DMS153 (cell line): ENCODE measurements at regions not wholly inside any gene's neighbourhood (a gene's known extent, or its start where the extent isn't known, plus 50 kb on each side); places are given as distances from the start of the nearest gene placed in this dataset.

ENCODE experiments used
- DNase-seq: peaks from one replicate; lab custom pipeline; 2025; lab: John Stamatoyannopoulos, UW

DNA sequence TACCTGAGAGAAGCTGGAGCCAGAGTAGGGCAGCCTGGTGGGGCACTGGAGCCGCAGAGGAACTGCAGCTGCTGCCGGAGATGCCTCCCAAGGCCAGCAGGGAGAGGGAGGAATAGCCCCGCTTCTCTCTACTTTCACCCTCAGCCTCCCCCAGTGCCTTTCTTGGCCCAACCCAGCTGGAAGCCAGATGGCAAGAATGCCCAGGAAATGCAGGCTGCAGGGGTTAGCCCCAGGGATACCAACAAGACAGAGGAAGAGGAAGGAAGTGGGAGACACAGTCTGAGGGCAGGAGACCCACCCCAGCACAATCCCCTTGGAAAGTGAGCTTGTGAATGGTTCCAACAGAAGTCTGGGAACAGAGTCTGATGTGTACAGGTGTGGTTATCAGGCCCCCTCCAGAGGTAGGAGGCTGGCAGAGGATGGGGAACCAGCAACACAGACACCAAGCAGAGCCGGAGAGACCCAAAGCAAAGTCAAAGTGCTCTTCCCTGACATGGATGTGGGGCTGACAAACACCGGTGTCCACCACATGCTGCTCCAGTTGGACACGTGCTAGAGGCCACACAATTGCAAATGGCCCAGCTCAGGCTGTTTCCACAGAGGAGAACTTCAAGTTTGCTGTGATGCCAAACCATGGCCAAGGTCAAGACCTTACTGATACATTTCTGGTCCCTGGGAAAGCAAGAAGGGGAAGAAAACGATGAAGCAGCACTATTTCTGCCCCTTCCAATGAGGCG lies 418.8 kb upstream of the PROK2 start:
- no peak for DNase-seq

DNA sequence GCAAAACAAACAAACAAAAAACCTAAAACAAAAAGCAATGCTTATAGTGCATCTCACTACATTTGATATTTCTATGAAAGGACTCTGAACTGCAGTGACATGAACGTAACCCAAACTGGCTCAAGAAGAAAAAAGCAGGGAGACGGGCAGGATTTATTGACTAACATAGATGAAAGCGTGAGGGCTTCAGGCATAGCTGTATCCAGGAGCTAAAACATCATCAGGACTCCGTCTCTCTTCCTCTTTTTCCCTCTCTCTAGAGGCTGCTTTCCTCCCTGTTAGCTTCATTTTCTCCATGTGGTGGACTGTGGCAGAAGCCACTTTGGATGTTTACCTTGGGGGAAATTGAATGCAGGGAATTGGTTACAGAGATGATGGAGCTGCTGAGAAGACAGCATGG lies 418.2 kb upstream of the PROK2 start:
- DNase-seq, result no peak

DNA sequence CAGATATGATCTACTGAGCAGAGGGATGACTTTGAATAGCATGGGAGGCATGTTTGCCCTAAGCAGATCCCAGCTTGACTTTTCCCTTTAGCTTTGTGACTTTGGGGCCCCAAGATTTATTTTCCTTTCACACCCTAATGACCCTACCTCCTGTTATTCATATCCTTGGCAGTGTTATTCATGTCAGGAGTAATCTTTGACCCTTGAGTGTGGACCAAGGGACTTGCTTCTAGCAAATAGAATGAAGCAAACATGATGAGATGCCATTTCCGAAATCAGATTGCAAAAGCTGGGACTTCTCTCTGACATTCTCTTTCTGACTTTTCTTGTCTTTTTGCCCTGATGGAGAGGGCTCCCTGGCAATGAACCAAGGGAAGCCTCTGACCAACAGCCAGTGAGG lies 415.4 kb upstream of the PROK2 start:
- DNase-seq, result no peak

DNA sequence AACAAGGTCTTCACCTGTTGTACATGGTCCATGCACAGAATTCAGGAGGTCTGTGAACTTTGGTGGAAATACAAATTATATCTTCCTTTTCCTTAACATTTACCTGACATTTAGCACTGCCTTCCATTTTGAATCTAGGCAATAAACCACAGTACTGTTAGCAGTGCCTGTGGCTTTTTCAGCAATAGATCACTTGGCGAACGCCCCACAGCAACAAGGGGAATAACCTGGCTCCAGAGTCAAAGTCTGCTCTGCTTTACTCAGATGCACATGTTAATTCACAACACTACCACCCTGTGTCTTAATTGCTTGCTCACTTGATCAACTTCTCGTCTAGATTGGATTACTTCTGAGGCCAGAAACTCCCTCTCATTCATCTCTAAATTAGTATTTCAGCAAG lies 414.6 kb upstream of the PROK2 start:
- DNase-seq, result no peak

DNA sequence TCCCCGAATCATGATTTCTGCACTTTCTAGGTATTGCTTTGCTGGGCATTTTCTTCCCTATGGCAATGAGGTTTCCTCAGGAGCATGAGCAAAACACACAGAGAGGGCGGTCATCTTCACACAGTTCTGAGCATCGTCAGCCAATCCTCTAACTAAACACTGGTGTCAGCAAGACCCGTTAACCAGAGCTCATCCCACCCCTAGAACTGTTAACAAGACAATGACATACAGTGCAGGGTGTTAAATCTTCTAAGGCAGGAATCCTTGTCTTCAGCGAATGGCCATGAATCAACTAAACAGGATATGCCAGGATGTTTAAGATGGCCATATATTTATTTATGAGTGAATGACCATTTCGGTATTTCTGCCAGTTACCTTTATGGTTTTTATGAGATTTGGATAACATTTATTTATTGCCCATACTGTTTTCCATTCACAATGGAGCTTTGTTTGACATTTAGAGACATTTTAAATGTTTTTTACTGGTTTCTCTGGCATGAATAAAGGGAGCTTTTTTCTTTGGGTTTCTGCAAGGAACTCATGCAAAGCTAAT lies 411.5 kb upstream of the PROK2 start:
- no peak for DNase-seq

DNA sequence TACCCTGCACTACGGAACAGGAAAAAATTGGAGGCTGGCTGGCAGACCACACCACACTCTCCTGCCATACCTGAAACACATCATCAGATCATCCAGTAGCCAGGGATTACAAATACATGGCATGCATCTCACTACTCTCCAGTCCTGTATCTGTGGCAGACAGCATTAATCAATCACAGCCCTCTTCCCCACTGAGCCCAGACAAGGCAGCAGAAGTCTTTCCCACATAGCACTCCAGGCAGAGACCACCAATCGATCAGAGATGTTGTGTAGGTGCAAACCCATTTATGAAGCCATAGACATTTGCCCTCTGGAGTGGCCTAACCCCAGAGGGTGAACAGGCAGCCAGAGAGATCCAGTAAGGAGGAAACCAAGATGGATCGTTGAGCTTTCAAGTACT lies 410.9 kb upstream of the PROK2 start:
- DNase-seq, result no peak

DNA sequence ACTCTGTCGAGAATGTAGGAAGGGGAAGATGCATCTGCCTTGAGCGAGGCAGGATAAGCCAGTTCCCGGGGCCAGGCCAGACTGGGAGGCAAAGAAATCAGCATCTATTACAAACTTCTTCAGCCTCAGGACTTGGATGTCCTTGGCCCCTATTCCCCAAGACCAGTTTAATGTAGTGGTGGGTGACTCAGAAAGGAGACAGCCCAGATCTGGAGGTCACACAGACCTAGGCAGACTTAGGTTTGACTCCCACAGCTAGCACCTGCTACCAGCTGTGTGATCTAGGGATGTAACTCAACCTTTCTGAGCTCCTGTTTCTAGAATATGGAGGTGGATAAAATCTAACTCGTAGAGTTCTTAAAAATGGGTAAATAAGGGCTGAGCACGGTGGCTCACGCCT lies 409.5 kb upstream of the PROK2 start:
- DNase-seq, result no peak

DNA sequence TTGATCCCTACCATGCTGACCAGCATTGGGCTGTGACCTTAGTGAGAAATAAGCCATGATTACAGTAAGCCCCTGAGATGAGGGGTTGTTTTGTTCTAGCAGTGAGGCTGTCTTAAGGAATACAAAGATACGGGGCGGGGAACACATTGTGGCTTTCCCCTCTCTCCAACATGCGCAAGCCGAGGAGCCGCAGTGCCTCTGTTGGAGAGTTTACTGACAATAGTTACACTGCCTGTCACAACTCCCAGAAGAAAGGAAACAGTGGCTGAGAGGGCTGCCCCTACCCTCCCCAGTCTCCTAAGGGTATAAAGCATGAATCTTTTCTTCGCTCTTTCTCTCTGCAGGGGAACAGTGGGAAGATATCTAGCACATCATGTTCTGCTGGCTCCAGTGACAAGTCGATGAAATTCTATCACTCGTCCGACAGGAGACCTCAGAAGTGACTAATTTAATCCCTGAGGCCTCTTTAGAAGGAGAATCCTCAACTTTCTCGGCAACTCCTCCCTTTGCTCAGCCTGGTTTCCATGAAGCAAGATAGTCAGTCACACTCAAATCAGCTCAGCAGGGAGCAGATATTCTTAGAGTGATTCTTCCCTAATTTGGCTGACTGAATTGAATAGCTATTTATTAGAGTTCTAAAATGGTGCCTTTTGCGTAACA lies 409.0 kb upstream of the PROK2 start:
- DNase-seq, result no peak

DNA sequence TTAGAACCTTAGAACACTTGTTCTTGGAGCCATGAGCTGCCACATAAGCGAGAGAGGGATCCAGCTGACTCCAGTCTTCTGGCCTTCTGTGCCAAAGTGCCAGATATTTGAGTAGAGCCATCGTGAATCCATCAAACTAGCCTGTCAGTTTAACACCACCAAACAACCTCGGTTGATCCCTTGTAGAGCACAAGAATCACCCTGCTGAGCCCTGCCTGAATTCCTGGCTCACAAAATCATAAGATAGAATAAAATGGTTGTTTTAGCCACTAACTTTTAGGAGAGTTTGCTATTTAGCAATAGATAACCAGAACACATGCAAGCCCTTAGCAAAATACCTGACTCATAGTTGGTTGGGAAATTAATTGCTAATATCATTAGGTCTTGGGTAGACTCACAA lies 407.6 kb upstream of the PROK2 start:
- no peak for DNase-seq

DNA sequence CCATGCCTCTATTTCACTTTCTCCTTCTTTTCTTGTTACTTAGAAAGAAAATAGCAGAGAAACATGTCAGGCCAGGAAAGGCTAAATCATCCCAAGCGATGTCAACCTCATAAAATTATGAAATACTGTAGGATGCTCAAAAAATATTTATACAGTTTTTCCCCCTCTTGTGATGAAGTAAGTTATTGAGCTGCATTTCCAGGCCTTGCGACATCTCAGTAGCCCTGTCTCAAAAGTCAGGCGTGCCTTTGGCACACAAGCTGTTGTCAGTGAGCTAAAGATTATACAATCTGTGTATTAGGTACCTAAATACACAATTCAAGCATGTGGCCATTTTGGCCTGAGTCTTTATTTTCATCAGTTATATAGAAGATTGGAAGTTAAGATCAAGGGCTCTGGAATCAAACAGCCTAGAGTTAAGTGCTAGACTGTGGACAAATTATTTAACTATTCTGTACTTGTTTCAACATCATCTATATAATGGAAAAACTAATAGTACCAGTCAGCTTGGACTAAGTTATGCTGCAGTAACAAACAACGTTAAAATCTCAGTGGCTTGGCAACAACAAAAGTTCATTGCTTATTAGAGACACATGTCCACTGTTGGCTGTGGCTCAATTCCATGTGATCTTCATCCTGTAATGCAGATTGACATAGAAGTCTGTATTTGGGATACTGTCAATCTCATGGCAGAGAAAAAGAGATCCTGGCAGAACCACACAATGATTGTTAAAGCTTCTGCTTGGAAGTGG lies 406.4 kb upstream of the PROK2 start:
- DNase-seq, result no peak

DNA sequence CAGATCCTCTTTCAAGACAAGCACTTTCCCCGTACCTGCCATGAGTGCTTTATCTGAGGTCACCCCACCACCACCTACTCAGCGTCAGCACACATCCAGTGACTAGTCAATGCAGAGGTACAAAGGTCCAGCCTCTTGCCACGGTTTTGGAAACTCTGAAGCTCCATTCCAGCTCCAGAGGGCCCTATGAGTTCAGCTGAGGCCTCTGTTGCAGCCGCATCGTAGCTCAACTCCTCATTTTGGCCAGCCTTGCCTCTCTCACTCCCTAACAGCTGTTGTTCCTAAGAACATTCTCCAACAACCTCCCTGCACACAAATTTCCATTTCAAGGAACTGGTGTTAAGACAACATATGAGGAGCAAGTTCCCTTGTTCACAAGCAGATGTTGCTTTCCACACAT lies 405.1 kb upstream of the PROK2 start:
- DNase-seq, result no peak

DNA sequence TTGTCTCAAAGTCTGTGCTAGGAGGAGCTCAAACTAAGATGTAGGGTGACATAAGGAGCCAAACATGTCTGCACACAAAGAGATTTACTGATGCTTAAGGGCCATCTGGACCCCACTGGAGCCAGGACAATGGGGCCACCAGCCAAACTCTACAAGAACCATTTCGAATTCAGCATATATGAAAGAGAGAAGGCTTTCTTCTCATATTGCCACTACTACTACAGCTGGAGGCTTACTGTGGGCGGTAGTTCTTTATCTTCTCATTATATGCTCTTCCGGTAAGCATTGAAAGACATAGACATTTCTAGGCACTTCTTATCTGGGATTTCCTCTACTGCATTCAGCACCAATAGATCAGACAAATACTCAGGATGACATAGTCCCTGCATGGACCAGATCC lies 404.4 kb upstream of the PROK2 start:
- DNase-seq, result no peak

DNA sequence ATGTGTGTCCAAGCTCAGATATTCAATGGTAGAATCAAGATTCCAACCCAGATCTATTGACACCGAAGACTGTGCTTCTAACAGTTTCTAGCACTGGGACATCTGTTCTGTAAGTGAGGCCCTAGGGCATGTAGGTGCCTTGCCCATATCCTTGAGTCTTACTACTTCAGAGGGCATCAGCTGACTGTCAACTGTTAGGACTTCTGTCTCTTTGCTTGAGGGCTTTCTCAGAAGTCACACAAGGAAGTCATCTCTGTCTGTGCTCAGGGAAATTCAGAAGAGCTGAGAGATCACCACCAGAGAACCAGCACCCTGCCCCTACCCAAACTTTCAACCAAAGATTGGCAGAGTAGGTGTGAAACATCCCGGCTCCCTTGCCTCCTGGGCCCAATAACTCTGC lies 403.6 kb upstream of the PROK2 start:
- DNase-seq, result no peak

DNA sequence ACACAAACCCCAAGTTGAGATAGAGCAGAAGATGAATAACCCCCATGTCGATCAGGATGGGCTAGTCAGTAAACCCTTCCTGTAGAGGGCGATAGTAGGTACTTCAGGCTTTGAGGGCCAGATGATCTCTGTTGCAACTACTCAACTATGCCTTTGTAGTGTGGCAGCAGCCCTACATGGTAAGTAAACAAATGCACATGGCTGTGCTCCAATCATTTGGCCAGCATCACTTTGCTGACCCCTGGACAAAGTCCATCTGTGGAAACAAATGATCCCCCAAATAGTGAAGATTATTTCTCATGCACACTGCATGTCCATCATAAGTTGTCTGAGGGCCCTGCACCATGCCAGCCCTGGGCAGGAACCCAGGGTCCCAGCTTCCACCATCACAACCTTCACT lies 402.2 kb upstream of the PROK2 start:
- DNase-seq, result no peak

DNA sequence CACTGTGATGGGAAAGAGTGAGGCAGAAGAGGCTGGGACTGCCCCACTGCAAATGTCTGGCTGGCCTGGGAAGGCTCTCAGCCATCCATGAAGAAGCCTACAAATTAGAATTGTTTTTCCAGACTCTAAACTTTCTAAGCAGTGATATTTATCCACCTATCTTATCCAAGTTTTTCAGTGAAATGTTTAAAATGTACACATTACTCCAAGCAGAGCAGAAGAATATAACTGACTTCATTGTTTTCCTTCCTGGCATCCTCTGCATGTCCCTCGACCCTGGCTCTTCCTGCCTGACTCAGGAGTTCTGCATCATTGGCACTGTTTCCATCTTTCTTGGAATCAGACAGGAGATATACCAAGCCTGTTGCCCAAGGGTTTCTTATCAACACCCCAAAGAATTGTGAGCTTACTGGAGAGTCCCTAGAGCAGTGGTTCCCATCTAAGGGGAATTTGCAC lies 401.5 kb upstream of the PROK2 start:
- no peak for DNase-seq

DNA sequence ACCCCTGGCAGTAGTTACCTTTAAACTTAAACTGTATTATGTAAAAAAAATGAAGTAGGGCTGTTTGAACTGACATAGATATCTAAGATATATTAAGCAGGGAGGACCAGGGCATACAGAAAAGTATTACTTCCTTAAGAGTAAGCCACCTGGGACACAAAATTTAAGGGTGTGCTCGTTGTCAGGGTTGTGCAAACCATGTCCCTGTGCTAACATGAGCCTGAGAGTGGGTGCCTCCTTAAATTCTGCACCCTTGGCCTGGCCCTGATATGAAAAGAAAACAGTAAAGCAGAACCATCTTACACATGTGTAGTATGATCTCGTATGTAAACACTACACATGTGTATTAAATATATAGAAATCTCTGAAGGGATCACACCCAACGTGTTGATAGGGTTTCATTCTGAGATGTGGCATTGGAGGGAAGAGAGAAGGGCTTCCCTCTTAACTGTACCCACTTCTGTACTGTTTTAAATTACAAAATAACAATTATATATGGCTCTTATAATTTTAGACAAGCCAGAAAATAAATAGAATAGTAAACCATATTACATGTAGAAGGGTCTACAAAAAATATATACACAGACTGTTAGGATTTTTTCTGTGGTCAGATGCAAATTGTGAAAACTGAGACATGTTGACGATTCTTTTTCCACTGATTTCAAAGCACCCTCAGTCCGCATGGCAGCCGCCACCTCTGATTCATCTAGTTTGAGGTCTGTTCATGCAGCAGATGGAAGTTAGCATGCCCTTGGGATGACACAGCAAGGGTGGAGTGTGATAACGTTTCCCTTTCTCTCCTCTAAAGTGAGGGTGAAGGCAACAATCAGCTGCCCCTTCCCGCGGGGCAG lies 400.8 kb upstream of the PROK2 start:
- no peak for DNase-seq

DNA sequence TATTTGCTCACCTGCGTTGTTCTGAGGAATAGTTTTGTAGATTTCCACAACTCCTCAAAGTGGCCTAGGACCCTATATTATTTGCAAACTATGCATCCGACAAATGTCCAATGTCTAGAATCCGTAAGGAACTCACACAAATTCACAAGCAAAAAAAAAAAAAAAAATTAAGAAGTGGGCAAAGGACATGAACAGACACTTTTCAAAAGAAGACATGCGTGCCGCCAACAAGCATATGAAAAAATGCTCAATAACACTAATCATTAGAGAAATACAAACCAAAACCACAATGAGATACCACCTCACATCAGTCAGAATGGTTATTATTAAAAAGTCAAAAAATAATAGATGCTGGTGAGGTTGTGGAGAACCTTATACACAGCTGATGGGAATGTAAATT lies 398.5 kb upstream of the PROK2 start:
- no peak for DNase-seq

DNA sequence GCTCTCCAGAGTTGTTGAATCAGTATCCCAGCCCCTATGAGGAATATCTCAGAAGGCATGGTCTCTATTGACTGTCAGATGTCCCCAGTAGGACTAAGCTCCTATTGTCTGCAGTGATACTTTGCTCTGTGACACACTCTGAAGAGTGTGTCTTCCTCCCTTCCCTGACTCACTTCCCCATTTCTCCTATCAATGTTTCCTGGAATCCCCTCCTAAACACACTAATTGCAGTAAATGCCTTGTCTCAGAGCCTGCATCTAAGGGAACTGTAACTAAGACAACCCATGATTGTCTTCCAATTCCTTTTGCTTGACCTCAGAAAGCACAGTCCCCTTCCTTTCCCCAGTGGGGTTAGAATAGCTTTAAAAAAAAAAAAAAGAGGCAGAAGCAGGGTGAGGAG lies 397.3 kb upstream of the PROK2 start:
- no peak for DNase-seq

DNA sequence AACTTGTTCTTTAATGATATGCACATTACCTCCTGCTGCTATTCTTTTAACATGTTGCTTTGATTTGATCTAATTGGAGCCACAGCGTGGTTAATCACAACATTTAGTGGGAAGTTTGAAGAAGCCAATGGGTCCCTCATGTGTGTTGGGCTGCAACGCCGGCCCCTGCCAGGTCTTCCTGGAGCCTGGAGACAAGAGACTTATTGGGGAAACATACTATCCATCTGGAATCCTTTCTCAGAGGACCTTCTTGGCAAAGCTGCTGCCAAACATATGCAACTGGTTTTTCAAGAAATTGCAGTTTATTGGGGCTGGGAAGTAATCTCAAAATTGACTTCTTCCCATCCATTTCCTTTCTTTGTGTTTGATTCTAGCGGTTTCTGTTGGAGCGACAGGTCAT lies 396.3 kb upstream of the PROK2 start:
- no peak for DNase-seq

DNA sequence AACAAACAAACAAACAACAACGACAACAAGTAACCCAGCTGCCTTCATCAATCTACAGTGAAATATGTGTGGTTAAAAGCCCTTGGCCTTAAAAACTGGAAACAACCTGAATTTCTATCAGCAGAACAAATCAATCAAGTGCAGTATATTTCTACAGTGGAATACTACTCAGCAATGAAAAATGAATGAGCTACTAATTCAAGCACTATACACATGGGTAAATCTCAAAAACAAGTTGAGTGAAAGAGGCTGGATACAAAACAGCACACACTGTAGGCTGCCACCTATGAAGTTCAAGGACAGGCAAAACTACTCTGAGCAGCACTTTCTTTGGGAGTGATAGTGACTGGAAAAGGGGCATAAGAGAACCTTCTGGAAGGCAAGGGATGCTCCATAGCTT lies 395.5 kb upstream of the PROK2 start:
- DNase-seq, result no peak

DNA sequence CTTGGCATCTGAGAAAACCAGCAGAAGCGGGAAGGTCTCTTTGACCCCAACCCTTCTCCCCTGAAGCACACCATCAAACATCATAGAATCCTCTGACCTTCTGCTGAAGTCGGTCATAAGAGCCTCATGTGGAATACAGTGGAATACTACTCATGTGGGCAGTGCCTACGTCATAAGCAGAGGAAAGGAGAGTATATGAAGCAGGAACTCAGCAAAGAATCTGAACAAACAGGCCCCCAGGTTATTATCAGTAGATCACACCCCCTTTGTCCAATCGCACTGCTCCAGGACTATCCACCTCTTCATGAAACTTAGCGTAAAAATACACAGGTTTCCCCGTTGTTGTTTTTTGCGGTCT lies 394.1 kb upstream of the PROK2 start:
- DNase-seq, result no peak

DNA sequence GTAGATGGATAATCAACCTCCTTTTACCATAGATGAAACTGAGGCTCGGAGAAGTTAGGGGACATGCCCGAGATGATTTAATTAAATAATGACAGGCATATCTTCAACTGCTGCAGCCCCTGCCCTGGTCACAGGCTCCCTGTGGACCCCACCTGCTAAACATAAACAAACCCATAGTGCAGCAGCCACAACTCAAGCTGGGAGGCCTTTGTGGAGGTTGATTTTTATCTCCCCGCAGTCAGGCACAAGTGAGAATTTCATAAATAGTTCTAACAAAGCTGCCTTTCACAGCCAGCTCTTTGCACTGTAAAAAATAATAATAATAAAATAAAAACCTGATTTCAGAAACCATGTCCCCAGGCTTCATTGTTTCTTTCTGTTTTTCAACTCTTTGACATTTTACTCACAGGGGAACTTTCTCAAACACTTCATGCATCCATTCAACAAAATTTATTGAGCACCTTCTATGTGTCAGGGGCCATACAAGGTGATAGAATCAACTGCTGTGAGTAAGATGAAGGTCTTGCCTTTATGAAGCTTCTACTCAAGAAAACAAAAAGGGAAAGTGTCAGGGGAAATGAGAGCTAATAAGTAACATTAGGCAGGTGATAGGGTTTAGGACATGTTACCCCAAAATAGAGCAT lies 393.6 kb upstream of the PROK2 start:
- no peak for DNase-seq
